ENCODE measurements at regions not wholly inside any gene's neighbourhood (a gene's known extent, or its start where the extent isn't known, plus 50 kb on each side); places are given as distances from the start of the nearest gene placed in this dataset.
A peak's percentile ranks its signal among the peaks of the same experiment; 100 is the strongest.

- no peaks in the 10 kb centered on the region for H3K36me3 ChIP-seq (ENCODE audit: control insufficient read depth in 2 of 2, insufficient read depth in 1 of 2, low read length in 2 of 2)
- ChIA-PET POLR2A (no interaction called here), CTCF (no interaction called here)
- H3K4me1 ChIP-seq (ENCODE audit: control insufficient read depth, insufficient read depth, low read length): no peaks in the 10 kb centered on the region
- no peak overlapping the region for H3K27ac ChIP-seq (ENCODE audit: extremely low read depth, low read depth, low read length)
- no peak overlapping the region for H3K4me3 ChIP-seq (ENCODE audit: low read depth, low read length)
- no peak for TF ChIP-seq ZNF843 (tag by site-specific recombination; IDR thresholded peaks at IDR 0.05)
- no peak for TF ChIP-seq ZNF362 (tag by site-specific recombination; IDR thresholded peaks at IDR 0.05)
- peak; percentile 97 for TF ChIP-seq ZNF510 (tag by site-specific recombination; IDR thresholded peaks at IDR 0.05; ENCODE audit: insufficient replicate concordance)
- no peaks in the 10 kb centered on the region for H3K9me3 ChIP-seq (ENCODE audit: control insufficient read depth, insufficient read depth, low read depth, low read length)
Observed at GRCh38 chr7:69012149-69012548, 586.1 kb upstream of the AUTS2 start.

- Histone ChIP-seq H3K27ac (ENCODE audit: extremely low read depth, low read depth, low read length) (no peak overlapping the region), H3K4me3 (ENCODE audit: low read depth, low read length) (no peak overlapping the region), H3K4me1 (ENCODE audit: control insufficient read depth, insufficient read depth, low read length) (no peaks in the 10 kb centered on the region), H3K9me3 (ENCODE audit: control insufficient read depth, insufficient read depth, low read depth, low read length) (no peaks in the 10 kb centered on the region), H3K36me3 (ENCODE audit: control insufficient read depth in 2 of 2, insufficient read depth in 1 of 2, low read length in 2 of 2) (no peaks in the 10 kb centered on the region)
- no peak for TF ChIP-seq KLF7 (tag by site-specific recombination; IDR thresholded peaks at IDR 0.05; ENCODE audit: borderline replicate concordance)
- TF ChIP-seq ZNF274 (IDR thresholded peaks at IDR 0.05; ENCODE audit: low read length): no peak
- no peak for TF ChIP-seq ZNF274 (tag by site-specific recombination; IDR thresholded peaks at IDR 0.05; ENCODE audit: borderline replicate concordance)
- TF ChIP-seq, protein P1, sequence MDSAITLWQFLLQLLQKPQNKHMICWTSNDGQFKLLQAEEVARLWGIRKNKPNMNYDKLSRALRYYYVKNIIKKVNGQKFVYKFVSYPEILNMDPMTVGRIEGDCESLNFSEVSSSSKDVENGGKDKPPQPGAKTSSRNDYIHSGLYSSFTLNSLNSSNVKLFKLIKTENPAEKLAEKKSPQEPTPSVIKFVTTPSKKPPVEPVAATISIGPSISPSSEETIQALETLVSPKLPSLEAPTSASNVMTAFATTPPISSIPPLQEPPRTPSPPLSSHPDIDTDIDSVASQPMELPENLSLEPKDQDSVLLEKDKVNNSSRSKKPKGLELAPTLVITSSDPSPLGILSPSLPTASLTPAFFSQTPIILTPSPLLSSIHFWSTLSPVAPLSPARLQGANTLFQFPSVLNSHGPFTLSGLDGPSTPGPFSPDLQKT (IDR thresholded peaks at IDR 0.05; ENCODE audit: borderline replicate concordance, low read depth, low read length): no peak
- TF ChIP-seq, protein P2, sequence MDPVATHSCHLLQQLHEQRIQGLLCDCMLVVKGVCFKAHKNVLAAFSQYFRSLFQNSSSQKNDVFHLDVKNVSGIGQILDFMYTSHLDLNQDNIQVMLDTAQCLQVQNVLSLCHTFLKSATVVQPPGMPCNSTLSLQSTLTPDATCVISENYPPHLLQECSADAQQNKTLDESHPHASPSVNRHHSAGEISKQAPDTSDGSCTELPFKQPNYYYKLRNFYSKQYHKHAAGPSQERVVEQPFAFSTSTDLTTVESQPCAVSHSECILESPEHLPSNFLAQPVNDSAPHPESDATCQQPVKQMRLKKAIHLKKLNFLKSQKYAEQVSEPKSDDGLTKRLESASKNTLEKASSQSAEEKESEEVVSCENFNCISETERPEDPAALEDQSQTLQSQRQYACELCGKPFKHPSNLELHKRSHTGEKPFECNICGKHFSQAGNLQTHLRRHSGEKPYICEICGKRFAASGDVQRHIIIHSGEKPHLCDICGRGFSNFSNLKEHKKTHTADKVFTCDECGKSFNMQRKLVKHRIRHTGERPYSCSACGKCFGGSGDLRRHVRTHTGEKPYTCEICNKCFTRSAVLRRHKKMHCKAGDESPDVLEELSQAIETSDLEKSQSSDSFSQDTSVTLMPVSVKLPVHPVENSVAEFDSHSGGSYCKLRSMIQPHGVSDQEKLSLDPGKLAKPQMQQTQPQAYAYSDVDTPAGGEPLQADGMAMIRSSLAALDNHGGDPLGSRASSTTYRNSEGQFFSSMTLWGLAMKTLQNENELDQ (tag by site-specific recombination; IDR thresholded peaks at IDR 0.05; ENCODE audit: low read depth): no peak
- TF ChIP-seq ZFP69B (tag by site-specific recombination; IDR thresholded peaks at IDR 0.05): no peak
- TF ChIP-seq ZNF211 (tag by site-specific recombination; IDR thresholded peaks at IDR 0.05; ENCODE audit: low read depth): no peak
- CTCF ChIA-PET: no interaction called here
- POLR2A ChIA-PET: no interaction called here
Observed at GRCh38 chr7:69017208-69017607, 581.1 kb upstream of the AUTS2 start.

DNA sequence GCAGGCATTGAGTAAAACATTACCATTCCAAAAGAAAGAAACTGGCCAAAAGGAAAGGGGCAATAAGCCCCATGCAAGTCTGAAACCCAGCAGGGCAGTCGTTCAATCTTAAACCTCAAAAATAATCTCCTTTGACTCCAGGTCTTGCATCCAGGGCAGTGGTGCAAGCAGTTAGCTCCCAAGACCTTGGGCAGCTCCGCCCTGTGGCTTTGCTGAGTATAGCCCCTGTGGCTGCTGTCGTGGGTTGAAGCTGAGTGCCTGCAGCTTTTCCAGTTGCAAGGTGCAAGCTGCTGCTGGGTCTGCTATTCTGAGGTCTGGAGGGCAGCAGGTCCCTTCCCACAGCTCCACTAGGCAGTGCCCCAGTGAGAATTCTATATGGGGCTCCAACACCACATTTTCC lies 580.1 kb upstream of the AUTS2 start:
- Histone ChIP-seq H3K4me1 (ENCODE audit: control insufficient read depth, insufficient read depth, low read length) (no peaks in the 10 kb centered on the region), H3K9me3 (ENCODE audit: control insufficient read depth, insufficient read depth, low read depth, low read length) (no peaks in the 10 kb centered on the region), H3K4me3 (ENCODE audit: low read depth, low read length) (no peak overlapping the region), H3K27ac (ENCODE audit: extremely low read depth, low read depth, low read length) (no peak overlapping the region), H3K36me3 (ENCODE audit: control insufficient read depth in 2 of 2, insufficient read depth in 1 of 2, low read length in 2 of 2) (no peaks in the 10 kb centered on the region)
- ChIA-PET CTCF (interaction anchor here (1.0 kb wide), 1 partner anchor 842 kb away, joined by 3 read pairs; no protein-coding TSS in a partner anchor), POLR2A (no interaction called here)
- TF ChIP-seq ZBTB17 (tag by site-specific recombination; IDR thresholded peaks at IDR 0.05): no peak
- TF ChIP-seq ZNF629 (tag by site-specific recombination; IDR thresholded peaks at IDR 0.05): no peak
- no peak for TF ChIP-seq ZNF174 (tag by site-specific recombination; IDR thresholded peaks at IDR 0.05)
- TF ChIP-seq SP2 (tag by site-specific recombination; IDR thresholded peaks at IDR 0.05): no peak
- TF ChIP-seq, protein P3, sequence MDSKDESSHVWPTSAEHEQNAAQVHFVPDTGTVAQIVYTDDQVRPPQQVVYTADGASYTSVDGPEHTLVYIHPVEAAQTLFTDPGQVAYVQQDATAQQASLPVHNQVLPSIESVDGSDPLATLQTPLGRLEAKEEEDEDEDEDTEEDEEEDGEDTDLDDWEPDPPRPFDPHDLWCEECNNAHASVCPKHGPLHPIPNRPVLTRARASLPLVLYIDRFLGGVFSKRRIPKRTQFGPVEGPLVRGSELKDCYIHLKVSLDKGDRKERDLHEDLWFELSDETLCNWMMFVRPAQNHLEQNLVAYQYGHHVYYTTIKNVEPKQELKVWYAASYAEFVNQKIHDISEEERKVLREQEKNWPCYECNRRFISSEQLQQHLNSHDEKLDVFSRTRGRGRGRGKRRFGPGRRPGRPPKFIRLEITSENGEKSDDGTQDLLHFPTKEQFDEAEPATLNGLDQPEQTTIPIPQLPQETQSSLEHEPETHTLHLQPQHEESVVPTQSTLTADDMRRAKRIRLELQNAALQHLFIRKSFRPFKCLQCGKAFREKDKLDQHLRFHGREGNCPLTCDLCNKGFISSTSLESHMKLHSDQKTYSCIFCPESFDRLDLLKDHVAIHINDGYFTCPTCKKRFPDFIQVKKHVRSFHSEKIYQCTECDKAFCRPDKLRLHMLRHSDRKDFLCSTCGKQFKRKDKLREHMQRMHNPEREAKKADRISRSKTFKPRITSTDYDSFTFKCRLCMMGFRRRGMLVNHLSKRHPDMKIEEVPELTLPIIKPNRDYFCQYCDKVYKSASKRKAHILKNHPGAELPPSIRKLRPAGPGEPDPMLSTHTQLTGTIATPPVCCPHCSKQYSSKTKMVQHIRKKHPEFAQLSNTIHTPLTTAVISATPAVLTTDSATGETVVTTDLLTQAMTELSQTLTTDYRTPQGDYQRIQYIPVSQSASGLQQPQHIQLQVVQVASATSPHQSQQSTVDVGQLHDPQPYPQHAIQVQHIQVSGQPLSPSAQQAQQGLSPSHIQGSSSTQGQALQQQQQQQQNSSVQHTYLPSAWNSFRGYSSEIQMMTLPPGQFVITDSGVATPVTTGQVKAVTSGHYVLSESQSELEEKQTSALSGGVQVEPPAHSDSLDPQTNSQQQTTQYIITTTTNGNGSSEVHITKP (tag by site-specific recombination; IDR thresholded peaks at IDR 0.05): no peak
- TF ChIP-seq, protein P4, sequence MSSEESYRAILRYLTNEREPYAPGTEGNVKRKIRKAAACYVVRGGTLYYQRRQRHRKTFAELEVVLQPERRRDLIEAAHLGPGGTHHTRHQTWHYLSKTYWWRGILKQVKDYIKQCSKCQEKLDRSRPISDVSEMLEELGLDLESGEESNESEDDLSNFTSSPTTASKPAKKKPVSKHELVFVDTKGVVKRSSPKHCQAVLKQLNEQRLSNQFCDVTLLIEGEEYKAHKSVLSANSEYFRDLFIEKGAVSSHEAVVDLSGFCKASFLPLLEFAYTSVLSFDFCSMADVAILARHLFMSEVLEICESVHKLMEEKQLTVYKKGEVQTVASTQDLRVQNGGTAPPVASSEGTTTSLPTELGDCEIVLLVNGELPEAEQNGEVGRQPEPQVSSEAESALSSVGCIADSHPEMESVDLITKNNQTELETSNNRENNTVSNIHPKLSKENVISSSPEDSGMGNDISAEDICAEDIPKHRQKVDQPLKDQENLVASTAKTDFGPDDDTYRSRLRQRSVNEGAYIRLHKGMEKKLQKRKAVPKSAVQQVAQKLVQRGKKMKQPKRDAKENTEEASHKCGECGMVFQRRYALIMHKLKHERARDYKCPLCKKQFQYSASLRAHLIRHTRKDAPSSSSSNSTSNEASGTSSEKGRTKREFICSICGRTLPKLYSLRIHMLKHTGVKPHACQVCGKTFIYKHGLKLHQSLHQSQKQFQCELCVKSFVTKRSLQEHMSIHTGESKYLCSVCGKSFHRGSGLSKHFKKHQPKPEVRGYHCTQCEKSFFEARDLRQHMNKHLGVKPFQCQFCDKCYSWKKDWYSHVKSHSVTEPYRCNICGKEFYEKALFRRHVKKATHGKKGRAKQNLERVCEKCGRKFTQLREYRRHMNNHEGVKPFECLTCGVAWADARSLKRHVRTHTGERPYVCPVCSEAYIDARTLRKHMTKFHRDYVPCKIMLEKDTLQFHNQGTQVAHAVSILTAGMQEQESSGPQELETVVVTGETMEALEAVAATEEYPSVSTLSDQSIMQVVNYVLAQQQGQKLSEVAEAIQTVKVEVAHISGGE (tag by site-specific recombination; conservative IDR thresholded peaks at IDR 0.05; ENCODE audit: low read depth): no peak
- no peak for TF ChIP-seq ZBTB48 (tag by site-specific recombination; IDR thresholded peaks at IDR 0.05)
- TF ChIP-seq, protein P5, sequence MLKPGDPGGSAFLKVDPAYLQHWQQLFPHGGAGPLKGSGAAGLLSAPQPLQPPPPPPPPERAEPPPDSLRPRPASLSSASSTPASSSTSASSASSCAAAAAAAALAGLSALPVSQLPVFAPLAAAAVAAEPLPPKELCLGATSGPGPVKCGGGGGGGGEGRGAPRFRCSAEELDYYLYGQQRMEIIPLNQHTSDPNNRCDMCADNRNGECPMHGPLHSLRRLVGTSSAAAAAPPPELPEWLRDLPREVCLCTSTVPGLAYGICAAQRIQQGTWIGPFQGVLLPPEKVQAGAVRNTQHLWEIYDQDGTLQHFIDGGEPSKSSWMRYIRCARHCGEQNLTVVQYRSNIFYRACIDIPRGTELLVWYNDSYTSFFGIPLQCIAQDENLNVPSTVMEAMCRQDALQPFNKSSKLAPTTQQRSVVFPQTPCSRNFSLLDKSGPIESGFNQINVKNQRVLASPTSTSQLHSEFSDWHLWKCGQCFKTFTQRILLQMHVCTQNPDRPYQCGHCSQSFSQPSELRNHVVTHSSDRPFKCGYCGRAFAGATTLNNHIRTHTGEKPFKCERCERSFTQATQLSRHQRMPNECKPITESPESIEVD (tag by site-specific recombination; IDR thresholded peaks at IDR 0.05): no peak

All from HEK293 (cell line).